ENCODE measurements at regions not wholly inside any gene's neighbourhood (a gene's known extent, or its start where the extent isn't known, plus 50 kb on each side); places are given as distances from the start of the nearest gene placed in this dataset.

- DNase-seq (ENCODE audit: low spot score) (no peak), ATAC-seq (ENCODE audit: low FRiP score) (no peak)
- TF ChIP-seq CTCF (IDR thresholded peaks at IDR 0.05) = no peak
These were observed 226.7 kb upstream of the ELAC2 start for GRCh38 chr17:13244513-13244912.

GRCh38 chr17:13243585-13243984, 225.8 kb upstream of the ELAC2 start:
- ATAC-seq (ENCODE audit: low FRiP score) (no peak), DNase-seq (ENCODE audit: low spot score) (no peak)
- no peak for TF ChIP-seq CTCF (IDR thresholded peaks at IDR 0.05)

GRCh38 chr17:13240851-13241250, 223.0 kb upstream of the ELAC2 start:
- DNase-seq (ENCODE audit: low spot score) (no peak), ATAC-seq (ENCODE audit: low FRiP score) (no peak)
- TF ChIP-seq CTCF (IDR thresholded peaks at IDR 0.05) = no peak

GRCh38 chr17:13230350-13231264, 212.8 kb upstream of the ELAC2 start:
- ATAC-seq (ENCODE audit: low FRiP score) (no peak), DNase-seq (ENCODE audit: low spot score) (no peak)
- TF ChIP-seq CTCF (IDR thresholded peaks at IDR 0.05) = no peak

- no peak for ATAC-seq (ENCODE audit: low FRiP score)
These were observed 210.4 kb upstream of the ELAC2 start for GRCh38 chr17:13228225-13228624.

GRCh38 chr17:13222975-13223374, 205.1 kb upstream of the ELAC2 start:
- DNase-seq (ENCODE audit: low spot score) = no peak
- no peak for ATAC-seq (ENCODE audit: low FRiP score)
- TF ChIP-seq CTCF (IDR thresholded peaks at IDR 0.05) = no peak

More at GRCh38 chr17:13228225-13228624, 210.4 kb upstream of the ELAC2 start:
- no peak for TF ChIP-seq CTCF (IDR thresholded peaks at IDR 0.05)
- no peak for DNase-seq (ENCODE audit: low spot score)

GRCh38 chr17:13212860-13213259, 195.0 kb upstream of the ELAC2 start:
- no peak for TF ChIP-seq CTCF (IDR thresholded peaks at IDR 0.05)
- ATAC-seq (ENCODE audit: low FRiP score) = no peak
- DNase-seq (ENCODE audit: low spot score) = no peak

All from omental fat pad (tissue), 3 donors.